Smooth muscle cell (in vitro differentiated cells): ENCODE measurements at regions not wholly inside any gene's neighbourhood (a gene's known extent, or its start where the extent isn't known, plus 50 kb on each side); places are given as distances from the start of the nearest gene placed in this dataset.

ENCODE experiments used
- DNase-seq: peaks from one replicate; lab custom pipeline; 2025; ENCODE audit not compliant: unreplicated experiment; lab: John Stamatoyannopoulos, UW
- H2AFZ ChIP-seq: fragments of 200-600 bp; sonication (generic); 2 replicates; pipeline ENCODE4 v1.6.0; 2016; ENCODE audit warnings: antibody characterized with exemption, low read depth, mild to moderate bottlenecking
- H3F3A ChIP-seq: fragments of 200-600 bp; sonication (generic); 2 replicates; pipeline ENCODE4 v1.6.0; 2017; ENCODE audit warnings: antibody characterized with exemption, low read depth
- H3K27ac ChIP-seq: fragments of 200-600 bp; sonication (generic); 2 replicates; pipeline ENCODE4 v1.5.1; 2016; ENCODE audit warnings: low read depth, mild to moderate bottlenecking
- H3K27me3 ChIP-seq: fragments of 200-600 bp; sonication (generic); 2 replicates; pipeline ENCODE4 v1.6.1; 2016; ENCODE audit warnings: low read depth, mild to moderate bottlenecking
- H3K36me3 ChIP-seq: fragments of 200-600 bp; sonication (generic); 2 replicates; pipeline ENCODE4 v1.5.1; 2016; ENCODE audit warnings: low read depth
- H3K4me1 ChIP-seq: fragments of 200-600 bp; sonication (generic); 2 replicates; pipeline ENCODE4 v1.5.1; 2016; ENCODE audit warnings: low read depth
- H3K4me2 ChIP-seq: fragments of 200-600 bp; sonication (generic); 2 replicates; pipeline ENCODE4 v1.6.0; 2016; ENCODE audit warnings: mild to moderate bottlenecking
- H3K4me3 ChIP-seq: fragments of 200-600 bp; sonication (generic); 2 replicates; pipeline ENCODE4 v1.5.1; 2016; ENCODE audit warnings: mild to moderate bottlenecking
- H3K79me2 ChIP-seq: fragments of 200-600 bp; sonication (generic); 2 replicates; pipeline ENCODE4 v1.6.0; 2016; ENCODE audit warnings: low read depth, mild to moderate bottlenecking
- H3K9ac ChIP-seq: fragments of 200-600 bp; sonication (generic); 2 replicates; pipeline ENCODE4 v1.6.0; 2016; ENCODE audit warnings: low read depth
- H3K9me3 ChIP-seq: fragments of 200-600 bp; sonication (generic); replicated peaks from 2 replicates; pipeline ENCODE4 v1.5.1; 2016; ENCODE audit warnings: low read depth
- H4K20me1 ChIP-seq: fragments of 200-600 bp; sonication (generic); 2 replicates; pipeline ENCODE4 v1.6.0; 2016; ENCODE audit warnings: low read depth
- WGBS: methylation state at CpG from one replicate; pipeline ENCODE4 v1.1.7; 2016; ENCODE audit warnings: low lambda C conversion rate; 5-methylcytosine and 5-hydroxymethylcytosine counted together
- TF ChIP-seq, protein P1 (sequence below): fragments of 200-600 bp; sonication (generic); IDR thresholded peaks from 2 replicates; pipeline ENCODE4 v1.5.1; 2017; ENCODE audit warnings: borderline replicate concordance, mild to moderate bottlenecking, antibody characterized with exemption; ENCODE audit not compliant: insufficient read depth, poor library complexity, severe bottlenecking

DNA sequence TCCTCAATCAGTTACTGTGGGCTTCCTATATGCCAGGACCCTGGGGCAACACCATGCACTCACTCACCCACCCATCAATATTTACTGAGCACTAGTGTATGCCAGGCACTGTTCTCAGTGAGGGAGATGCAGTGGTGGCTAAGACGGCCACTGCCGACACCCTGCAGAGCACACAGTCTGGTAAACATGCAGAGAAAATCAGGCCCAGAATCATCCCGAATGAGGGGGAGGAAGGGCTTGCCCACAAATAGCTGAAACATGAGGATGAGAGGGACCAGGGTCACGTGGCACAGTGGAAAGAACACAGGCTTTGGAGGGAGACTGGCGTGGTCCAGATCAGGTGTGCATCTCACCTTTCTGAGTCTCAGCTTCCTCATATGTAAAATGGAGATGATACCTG, 89.2 kb upstream of the IGSF21 start:
- Histone ChIP-seq H3K36me3 (no peaks in the 10 kb centered on the region), H3K27me3 (peaks cover 60% of the 10 kb centered on the region), H3K9me3 (no peaks in the 10 kb centered on the region), H3K4me3 (no peak overlapping the region), H3K79me2 (no peaks in the 10 kb centered on the region), H3K27ac (no peak overlapping the region), H3K4me1 (no peaks in the 10 kb centered on the region), H3K9ac (no peak overlapping the region), H3K4me2 (no peak overlapping the region), H2AFZ (no peak overlapping the region), H3F3A (no peaks in the 10 kb centered on the region), H4K20me1 (no peaks in the 10 kb centered on the region)
- WGBS = 77% methylated on average over 5 of the region's 5 CpGs
- TF ChIP-seq, protein P1, sequence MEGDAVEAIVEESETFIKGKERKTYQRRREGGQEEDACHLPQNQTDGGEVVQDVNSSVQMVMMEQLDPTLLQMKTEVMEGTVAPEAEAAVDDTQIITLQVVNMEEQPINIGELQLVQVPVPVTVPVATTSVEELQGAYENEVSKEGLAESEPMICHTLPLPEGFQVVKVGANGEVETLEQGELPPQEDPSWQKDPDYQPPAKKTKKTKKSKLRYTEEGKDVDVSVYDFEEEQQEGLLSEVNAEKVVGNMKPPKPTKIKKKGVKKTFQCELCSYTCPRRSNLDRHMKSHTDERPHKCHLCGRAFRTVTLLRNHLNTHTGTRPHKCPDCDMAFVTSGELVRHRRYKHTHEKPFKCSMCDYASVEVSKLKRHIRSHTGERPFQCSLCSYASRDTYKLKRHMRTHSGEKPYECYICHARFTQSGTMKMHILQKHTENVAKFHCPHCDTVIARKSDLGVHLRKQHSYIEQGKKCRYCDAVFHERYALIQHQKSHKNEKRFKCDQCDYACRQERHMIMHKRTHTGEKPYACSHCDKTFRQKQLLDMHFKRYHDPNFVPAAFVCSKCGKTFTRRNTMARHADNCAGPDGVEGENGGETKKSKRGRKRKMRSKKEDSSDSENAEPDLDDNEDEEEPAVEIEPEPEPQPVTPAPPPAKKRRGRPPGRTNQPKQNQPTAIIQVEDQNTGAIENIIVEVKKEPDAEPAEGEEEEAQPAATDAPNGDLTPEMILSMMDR = no peak
- no peak for DNase-seq

DNA sequence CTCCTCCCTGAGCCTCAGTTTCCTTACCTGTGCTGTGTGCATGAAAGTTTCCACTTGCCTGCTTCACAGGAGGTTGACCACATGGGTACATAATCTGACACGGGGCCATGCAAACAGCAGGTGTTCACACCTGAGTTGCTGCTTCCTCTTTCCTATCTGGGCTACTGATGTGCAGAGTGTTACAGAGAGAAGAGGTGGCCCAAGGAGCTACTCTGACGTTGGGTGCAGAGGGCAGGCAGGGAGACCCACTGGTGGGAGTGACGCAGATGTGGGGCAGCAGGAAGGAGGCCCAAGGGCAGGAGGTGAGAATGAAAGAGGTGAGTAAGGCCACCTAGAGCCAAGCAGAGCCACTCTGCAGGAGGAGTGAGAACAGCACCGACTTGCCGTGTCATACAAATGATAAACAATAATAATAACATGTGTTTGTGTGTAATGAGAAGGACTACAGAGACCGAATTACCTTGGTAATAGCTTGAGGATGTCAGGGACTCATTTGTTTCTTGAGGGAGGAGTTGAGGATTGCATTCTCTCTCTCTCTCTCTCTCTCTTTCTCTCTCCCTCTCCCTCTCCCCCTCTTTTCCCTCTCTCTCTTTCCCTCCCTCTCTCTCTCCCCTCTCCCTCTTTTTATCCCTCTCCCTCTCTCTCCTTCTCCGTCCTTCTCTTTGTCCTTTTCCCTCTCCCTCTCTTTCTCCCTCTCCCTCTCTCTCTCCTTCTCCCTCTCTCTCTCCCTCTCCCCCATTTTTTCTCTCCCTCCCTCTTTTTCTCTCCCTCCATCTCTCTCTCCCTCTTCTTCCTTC, 87.4 kb upstream of the IGSF21 start:
- Histone ChIP-seq H3K4me3 (no peak overlapping the region), H3K9me3 (no peaks in the 10 kb centered on the region), H3K4me2 (no peak overlapping the region), H3K36me3 (no peaks in the 10 kb centered on the region), H3K79me2 (no peaks in the 10 kb centered on the region), H2AFZ (no peak overlapping the region), H3K27me3 (peaks cover 79% of the 10 kb centered on the region), H3K9ac (no peak overlapping the region), H4K20me1 (no peaks in the 10 kb centered on the region), H3K27ac (no peak overlapping the region), H3K4me1 (no peaks in the 10 kb centered on the region), H3F3A (no peaks in the 10 kb centered on the region)
- WGBS = 75% methylated on average over 7 of the region's 7 CpGs
- no peak for DNase-seq
- TF ChIP-seq, protein P1 = no peak

DNA sequence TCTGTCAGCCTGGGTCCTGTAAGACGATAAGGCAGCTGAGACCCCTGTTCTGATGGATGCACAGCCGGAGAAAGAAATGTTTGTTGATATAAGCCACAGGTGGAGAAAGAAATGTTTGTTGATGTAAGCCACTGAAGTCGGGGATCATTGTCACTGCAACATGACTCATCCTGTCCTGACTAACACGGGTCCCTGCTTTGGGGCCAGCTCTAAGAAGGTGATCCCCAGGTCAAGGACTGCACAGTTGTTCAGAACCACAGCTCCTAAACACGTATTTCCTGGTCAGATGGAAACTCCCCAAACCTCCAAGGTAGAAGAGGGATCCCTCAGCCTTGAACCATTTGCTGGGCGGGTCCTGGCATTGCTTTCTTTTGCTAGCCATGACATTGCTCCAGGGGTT, 86.4 kb upstream of the IGSF21 start:
- H3F3A ChIP-seq = no peaks in the 10 kb centered on the region
- no peak overlapping the region for H3K27ac ChIP-seq
- no peak overlapping the region for H3K4me2 ChIP-seq
- no peaks in the 10 kb centered on the region for H3K9me3 ChIP-seq
- H3K9ac ChIP-seq = no peak overlapping the region
- H4K20me1 ChIP-seq = no peaks in the 10 kb centered on the region
- H3K79me2 ChIP-seq = no peaks in the 10 kb centered on the region
- no peak for DNase-seq
- no peaks in the 10 kb centered on the region for H3K36me3 ChIP-seq
- H3K4me1 ChIP-seq = no peaks in the 10 kb centered on the region
- no peak overlapping the region for H3K4me3 ChIP-seq
- no peak overlapping the region for H2AFZ ChIP-seq
- TF ChIP-seq, protein P1 = no peak
- 78% methylated on average over 6 of the region's 6 CpGs for WGBS
- peaks cover 82% of the 10 kb centered on the region for H3K27me3 ChIP-seq
